LoVo (cell line): ENCODE measurements at regions not wholly inside any gene's neighbourhood (a gene's known extent, or its start where the extent isn't known, plus 50 kb on each side); places are given as distances from the start of the nearest gene placed in this dataset.
"Not testable (repeated sequence)": the region's sequence is repeated elsewhere in the genome, so short reads cannot be mapped to it uniquely, and the experiment has no call there.

Source experiments
- DNase-seq: peaks from one replicate; pipeline ENCODE4 v3.0.0-alpha.2; 2016; ENCODE audit warnings: low spot score

GRCh38 chr2:82494739-82495138 is 1964.3 kb downstream of the SUCLG1 start:
- no peak for DNase-seq

DNA sequence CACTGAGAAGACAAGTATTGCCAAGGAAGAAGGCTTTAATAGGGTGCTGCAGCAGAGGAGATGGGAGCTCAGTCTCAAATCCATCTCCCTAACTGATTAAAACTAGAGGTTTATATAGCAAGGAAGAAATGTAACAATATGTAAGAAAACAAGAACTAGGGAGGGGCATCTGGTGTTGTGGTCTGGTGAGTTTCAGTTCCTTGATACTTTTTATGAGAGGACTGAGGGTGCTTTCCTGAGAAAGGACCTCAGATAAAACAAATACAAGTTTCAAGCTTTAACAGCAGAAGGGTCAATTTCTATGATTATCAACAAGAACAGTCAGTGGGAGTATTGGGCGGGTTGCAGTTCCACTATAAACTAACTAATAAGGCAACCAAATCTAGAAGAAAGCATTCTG is 1967.5 kb downstream of the SUCLG1 start:
- no peak for DNase-seq

- DNase-seq: no peak
Observed at GRCh38 chr2:82487354-82487753, 1971.7 kb downstream of the SUCLG1 start.

- DNase-seq: no peak
Observed at GRCh38 chr2:82485701-82486100, 1973.4 kb downstream of the SUCLG1 start.

GRCh38 chr2:82481207-82481606 is 1977.9 kb downstream of the SUCLG1 start:
- no peak for DNase-seq

GRCh38 chr2:82478641-82479040 is 1980.4 kb downstream of the SUCLG1 start:
- no peak for DNase-seq

- no peak for DNase-seq
Observed at GRCh38 chr2:82476094-82476493, 1983.0 kb downstream of the SUCLG1 start.

DNA sequence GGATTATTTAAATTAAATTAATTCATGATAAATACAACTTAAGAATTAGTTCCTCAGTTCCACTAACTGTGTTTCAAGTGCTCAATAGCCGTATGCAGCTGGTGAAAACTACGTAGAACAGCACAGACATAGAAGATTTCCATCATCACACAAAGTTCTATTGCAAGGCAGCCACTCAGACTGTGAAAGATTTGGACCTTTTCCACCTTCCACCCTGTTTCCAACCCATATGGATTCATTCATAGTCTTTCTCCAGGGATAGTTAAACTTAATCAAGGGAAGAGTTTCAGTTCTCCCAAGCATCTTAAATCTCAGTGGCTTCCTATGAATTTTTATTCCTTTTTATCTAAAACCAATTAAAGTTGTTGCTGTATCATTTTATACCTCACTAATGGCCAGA is 2030.8 kb downstream of the SUCLG1 start:
- no peak for DNase-seq

GRCh38 chr2:82412021-82412420 is 2047.1 kb downstream of the SUCLG1 start:
- DNase-seq: no peak

DNA sequence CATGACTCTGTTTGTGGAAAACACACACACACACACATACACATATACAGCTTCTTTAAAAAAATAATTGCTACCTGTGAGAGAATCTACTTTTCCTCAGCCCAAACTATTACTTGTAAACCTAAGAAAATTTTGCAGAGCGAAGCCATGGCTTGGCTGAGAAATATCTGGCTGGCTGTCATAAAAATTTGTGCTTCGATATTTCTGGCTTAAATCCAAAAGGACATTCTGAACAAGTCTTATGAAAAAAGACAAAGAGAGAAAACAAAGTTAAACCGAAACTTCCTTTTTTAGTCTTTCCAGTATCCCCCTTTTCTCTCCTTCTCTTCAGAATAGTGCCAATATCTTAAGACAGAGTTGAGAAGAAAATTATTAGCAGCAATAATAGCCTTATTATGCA is 2048.0 kb downstream of the SUCLG1 start:
- DNase-seq: no peak

- no peak for DNase-seq
Observed at GRCh38 chr2:82395531-82395930, 2063.5 kb downstream of the SUCLG1 start.

DNA sequence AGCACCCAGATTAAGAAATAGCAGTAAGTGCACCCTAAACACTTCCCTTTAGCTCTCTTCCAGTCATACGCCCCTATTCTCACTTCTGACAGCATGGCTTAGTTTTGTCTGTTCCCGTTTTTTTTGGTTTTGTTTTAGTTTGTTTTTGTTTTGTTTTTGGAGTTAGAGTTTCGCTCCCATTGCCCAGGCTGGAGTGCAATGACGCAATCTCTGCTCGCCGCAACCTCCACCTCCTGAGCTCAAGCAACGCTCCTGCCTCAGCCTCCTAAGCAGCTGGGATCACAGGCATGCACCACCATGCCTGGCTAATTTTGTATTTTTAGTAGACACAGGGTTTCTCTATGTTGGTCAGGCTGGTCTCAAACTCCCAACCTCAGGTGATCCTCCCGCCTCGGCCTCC is 2067.7 kb downstream of the SUCLG1 start:
- no peak for DNase-seq

DNA sequence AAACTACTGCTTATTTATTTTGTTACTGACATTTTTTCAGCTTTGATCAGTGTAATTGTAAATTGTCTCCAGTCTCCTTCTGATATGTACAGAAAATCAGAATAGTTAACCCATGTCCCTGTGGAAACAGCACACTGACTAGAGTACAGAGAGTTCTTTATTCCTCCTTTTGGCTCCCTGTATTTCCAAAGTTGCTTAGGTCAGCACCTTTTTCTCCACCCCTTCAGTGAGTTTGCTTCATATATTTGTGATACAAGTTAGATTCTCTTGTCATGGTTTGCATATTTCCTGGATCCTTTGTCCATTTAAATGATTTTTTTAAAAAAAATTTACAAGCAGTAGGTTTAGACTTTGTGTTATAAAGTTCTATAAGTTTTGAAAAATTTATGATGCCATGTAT is 2051.1 kb upstream of the LRRTM1 start:
- no peak for DNase-seq

GRCh38 chr2:82345910-82346309 is 2041.4 kb upstream of the LRRTM1 start:
- DNase-seq: no peak

- DNase-seq: no peak
Observed at GRCh38 chr2:82344670-82345069, 2040.1 kb upstream of the LRRTM1 start.

- DNase-seq: no peak
Observed at GRCh38 chr2:82342356-82342755, 2037.8 kb upstream of the LRRTM1 start.

GRCh38 chr2:82340578-82341053 is 2036.1 kb upstream of the LRRTM1 start:
- DNase-seq: no peak

DNA sequence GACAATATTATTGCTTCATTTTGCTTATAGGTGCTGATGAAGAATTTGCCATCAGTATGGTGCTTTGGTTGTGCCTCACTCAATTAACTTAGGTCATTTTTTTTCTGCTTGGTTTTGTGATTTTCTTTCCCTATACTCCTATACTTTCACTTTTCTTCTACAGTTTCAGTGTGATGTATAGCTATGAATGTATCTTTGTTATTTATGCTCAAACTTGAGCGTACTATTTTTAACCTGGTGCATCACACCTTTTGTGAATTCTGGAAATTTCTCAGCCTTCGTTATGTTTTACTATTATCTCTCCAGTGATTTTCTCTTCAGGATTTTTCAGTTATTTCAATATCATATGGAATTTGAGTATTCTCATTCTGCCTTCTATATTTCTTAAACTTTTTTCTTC is 2035.3 kb upstream of the LRRTM1 start:
- DNase-seq: no peak

GRCh38 chr2:82333697-82334096 is 2029.1 kb upstream of the LRRTM1 start:
- DNase-seq: no peak

GRCh38 chr2:82330155-82330554 is 2025.6 kb upstream of the LRRTM1 start:
- no peak for DNase-seq

- not testable (repeated sequence) for DNase-seq
Observed at GRCh38 chr2:82326180-82326767, 2021.7 kb upstream of the LRRTM1 start.

DNA sequence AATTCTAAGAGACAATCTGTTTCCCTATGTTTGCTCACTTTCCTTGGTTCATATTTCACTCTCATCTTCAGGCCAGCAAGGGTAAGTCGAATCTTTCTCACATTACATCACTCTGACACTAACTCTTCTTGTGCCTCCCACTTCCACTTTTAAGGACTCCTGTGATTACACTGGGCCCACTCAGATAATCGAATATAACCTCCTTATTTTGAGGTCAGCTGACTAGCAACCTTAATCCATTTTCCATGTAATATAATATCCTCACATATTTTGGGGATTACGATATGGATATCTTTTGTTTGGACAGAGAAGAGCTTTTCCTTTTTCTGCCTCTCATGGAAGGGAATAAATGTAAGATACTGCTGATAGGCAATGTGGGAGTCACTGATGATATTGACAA is 2015.7 kb upstream of the LRRTM1 start:
- DNase-seq: no peak

- no peak for DNase-seq
Observed at GRCh38 chr2:82317012-82317411, 2012.5 kb upstream of the LRRTM1 start.

- no peak for DNase-seq
Observed at GRCh38 chr2:82316586-82316985, 2012.0 kb upstream of the LRRTM1 start.
